ENCODE measurements at regions not wholly inside any gene's neighbourhood (a gene's known extent, or its start where the extent isn't known, plus 50 kb on each side); places are given as distances from the start of the nearest gene placed in this dataset.
"Not testable (repeated sequence)": the region's sequence is repeated elsewhere in the genome, so short reads cannot be mapped to it uniquely, and the experiment has no call there.

DNA sequence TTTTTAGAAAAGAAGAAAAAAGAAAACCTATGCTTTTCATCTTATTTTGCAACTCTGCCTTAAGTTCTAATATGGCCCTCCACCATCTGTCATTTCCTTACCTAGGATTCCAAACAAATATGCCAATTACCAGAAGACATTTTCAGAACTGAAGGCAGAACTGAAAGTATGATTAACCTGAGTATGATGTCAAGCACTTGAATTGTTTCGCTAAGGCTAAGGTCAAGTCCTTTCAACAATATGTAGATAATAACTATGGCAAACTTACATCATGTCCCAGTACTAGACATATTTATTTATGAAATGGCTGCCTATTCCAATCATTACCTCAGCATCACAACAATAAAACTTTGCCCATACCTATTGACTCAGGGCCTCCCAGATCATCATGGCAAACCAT, 91.0 kb downstream of the OR13H1 start:
- no peak for DNase-seq (ENCODE audit: low read depth)
- POLR2A ChIA-PET: no interaction called here
- H3K36me3 ChIP-seq (ENCODE audit: control insufficient read depth, insufficient read depth, low read length): no peaks in the 10 kb centered on the region
- TF ChIP-seq, protein P1, sequence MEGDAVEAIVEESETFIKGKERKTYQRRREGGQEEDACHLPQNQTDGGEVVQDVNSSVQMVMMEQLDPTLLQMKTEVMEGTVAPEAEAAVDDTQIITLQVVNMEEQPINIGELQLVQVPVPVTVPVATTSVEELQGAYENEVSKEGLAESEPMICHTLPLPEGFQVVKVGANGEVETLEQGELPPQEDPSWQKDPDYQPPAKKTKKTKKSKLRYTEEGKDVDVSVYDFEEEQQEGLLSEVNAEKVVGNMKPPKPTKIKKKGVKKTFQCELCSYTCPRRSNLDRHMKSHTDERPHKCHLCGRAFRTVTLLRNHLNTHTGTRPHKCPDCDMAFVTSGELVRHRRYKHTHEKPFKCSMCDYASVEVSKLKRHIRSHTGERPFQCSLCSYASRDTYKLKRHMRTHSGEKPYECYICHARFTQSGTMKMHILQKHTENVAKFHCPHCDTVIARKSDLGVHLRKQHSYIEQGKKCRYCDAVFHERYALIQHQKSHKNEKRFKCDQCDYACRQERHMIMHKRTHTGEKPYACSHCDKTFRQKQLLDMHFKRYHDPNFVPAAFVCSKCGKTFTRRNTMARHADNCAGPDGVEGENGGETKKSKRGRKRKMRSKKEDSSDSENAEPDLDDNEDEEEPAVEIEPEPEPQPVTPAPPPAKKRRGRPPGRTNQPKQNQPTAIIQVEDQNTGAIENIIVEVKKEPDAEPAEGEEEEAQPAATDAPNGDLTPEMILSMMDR (IDR thresholded peaks at IDR 0.05; ENCODE audit: insufficient read depth, low read depth, low read length): no peak
- no peaks in the 10 kb centered on the region for H3K27me3 ChIP-seq (ENCODE audit: control insufficient read depth, insufficient read depth, low read length)
- no peak overlapping the region for H3K4me3 ChIP-seq (ENCODE audit: low read depth, low read length)
- CTCF ChIA-PET: no interaction called here

DNA sequence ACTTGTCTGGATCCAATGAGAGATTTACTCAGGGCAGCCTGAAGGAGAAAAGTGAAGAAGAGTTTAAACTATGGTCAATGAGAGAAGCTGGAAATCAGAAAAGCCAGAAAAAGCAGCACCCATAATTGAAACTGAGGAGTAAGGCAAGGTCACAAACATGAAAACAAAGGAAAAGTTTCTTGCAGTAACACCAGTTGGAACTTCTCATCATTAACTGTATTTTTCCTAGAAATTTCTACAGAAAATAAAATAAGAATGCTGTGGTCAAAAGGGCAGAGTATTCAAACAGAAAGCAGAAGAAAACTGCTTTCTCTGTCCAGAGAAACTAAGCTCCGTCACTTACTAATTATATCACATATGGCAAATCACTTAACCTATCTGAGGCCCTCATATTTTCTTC, 102.2 kb downstream of the OR13H1 start:
- CTCF ChIA-PET: no interaction called here
- Histone ChIP-seq H3K27me3 (ENCODE audit: control insufficient read depth, insufficient read depth, low read length) (no peaks in the 10 kb centered on the region), H3K4me3 (ENCODE audit: low read depth, low read length) (no peak overlapping the region), H3K36me3 (ENCODE audit: control insufficient read depth, insufficient read depth, low read length) (no peaks in the 10 kb centered on the region)
- POLR2A ChIA-PET: no interaction called here
- no peak for DNase-seq (ENCODE audit: low read depth)
- TF ChIP-seq, protein P1 (IDR thresholded peaks at IDR 0.05; ENCODE audit: insufficient read depth, low read depth, low read length): no peak

DNA sequence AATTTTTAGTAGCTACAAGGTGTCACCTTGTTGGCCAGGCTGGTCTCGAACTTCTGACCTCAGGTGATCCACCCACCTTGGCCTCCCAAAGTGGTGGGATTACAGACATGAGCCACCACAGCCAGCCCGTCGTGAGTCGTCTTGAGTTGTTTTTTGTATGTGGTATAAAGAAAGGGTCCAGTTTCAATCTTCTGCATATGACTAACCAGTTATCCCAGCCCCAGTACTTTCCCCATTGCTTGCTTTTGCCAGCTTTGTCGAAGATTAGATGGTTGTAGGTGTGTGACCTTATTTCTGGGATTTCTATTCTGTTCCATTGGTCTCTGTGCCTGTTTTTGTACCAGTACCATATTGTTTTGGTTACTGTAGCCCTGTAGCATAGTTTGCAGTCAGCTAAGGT, 105.9 kb downstream of the OR13H1 start:
- Histone ChIP-seq H3K27me3 (ENCODE audit: control insufficient read depth, insufficient read depth, low read length) (no peaks in the 10 kb centered on the region), H3K4me3 (ENCODE audit: low read depth, low read length) (no peak overlapping the region), H3K36me3 (ENCODE audit: control insufficient read depth, insufficient read depth, low read length) (no peaks in the 10 kb centered on the region)
- DNase-seq (ENCODE audit: low read depth): no peak
- TF ChIP-seq, protein P1 (IDR thresholded peaks at IDR 0.05; ENCODE audit: insufficient read depth, low read depth, low read length): no peak
- ChIA-PET POLR2A (no interaction called here), CTCF (no interaction called here)

DNA sequence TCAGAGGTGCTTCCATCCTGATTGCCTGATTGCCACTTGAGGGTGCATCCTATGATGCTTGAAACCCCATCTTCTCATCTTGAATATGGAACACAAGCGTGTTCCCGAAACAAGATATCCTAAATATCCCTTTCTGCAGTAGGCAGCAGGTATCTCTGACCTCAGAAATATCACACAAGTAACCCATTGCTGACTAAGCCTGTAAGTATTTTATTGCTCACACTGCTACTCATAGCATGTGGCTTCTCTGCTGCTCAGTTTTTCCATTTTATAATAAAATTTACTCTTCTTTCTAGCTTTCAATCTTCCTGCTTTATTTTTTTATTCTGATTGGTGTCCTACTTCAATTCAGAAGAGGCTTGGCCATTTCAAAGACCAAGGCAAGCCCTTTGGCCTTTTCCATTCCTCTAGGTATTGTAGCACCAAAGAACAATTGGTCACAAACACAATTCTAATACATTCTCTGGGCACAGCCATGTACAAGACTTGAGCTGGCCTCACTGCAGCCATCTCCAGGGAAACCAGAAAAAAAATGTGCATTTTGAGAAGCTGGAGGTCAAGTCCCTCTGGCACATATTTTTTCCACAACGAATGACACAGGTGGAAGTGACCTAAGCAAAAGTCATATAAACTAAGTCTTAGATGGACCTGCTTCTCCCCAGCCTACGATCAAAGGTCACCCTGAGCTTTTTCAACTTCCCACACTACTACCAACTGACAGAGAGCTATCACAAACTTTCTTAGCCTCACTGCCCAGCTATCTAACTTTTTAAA, 107.0 kb downstream of the OR13H1 start:
- TF ChIP-seq, protein P1 (IDR thresholded peaks at IDR 0.05; ENCODE audit: insufficient read depth, low read depth, low read length): no peak
- no peak for DNase-seq (ENCODE audit: low read depth)
- Histone ChIP-seq H3K4me3 (ENCODE audit: low read depth, low read length) (no peak overlapping the region), H3K27me3 (ENCODE audit: control insufficient read depth, insufficient read depth, low read length) (no peaks in the 10 kb centered on the region), H3K36me3 (ENCODE audit: control insufficient read depth, insufficient read depth, low read length) (no peaks in the 10 kb centered on the region)
- ChIA-PET CTCF (interaction anchor here (0.5 kb wide), 1 partner anchor 361 kb away, joined by 4 read pairs; no protein-coding TSS in a partner anchor), POLR2A (no interaction called here)

DNA sequence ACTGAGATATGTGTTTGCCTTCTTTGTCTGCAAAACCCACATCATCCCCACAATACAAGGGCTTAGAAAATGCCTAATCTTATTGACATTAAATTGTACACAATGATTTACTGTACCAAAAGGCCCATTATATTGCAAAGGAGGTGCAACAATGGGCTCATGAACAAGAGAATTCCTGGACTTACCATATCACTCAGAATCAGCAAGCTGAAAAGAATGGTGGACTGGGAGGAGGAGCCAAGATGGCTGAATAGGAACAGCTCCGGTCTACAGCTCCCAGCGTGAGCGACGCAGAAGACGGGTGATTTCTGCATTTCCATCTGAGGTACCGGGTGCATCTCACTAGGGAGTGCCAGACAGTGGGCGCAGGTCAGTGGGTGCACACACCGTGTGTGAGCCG, 119.9 kb downstream of the OR13H1 start:
- POLR2A ChIA-PET; H3K4me3 ChIP-seq (ENCODE audit: low read depth, low read length); H3K36me3 ChIP-seq (ENCODE audit: control insufficient read depth, insufficient read depth, low read length); CTCF ChIA-PET; H3K27me3 ChIP-seq (ENCODE audit: control insufficient read depth, insufficient read depth, low read length); DNase-seq (ENCODE audit: low read depth): not testable (repeated sequence)

DNA sequence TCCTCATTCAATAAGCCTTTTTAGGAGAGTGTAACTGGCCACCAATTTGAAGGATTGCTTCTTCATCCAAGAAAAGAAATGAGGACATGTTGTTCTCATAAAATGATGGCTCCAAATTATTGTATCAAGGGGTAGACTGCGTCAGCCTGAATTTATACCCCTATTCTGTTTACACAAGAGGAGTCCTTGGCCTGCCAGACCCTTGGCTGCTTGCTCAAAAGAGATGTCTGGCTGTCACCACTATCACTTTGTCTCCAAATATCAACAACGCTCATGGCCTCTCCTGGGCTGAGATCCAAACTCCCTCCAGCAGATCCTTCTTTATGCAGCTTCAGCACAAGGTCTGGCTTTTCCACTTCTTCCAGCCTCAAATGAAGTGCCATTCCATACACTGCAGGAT, 127.9 kb downstream of the OR13H1 start:
- TF ChIP-seq, protein P1 (IDR thresholded peaks at IDR 0.05; ENCODE audit: insufficient read depth, low read depth, low read length): no peak
- ChIA-PET CTCF (no interaction called here), POLR2A (no interaction called here)
- Histone ChIP-seq H3K27me3 (ENCODE audit: control insufficient read depth, insufficient read depth, low read length) (no peaks in the 10 kb centered on the region), H3K36me3 (ENCODE audit: control insufficient read depth, insufficient read depth, low read length) (no peaks in the 10 kb centered on the region), H3K4me3 (ENCODE audit: low read depth, low read length) (no peak overlapping the region)
- DNase-seq (ENCODE audit: low read depth): no peak
